SK-N-SH (cell line): ENCODE measurements at regions not wholly inside any gene's neighbourhood (a gene's known extent, or its start where the extent isn't known, plus 50 kb on each side); places are given as distances from the start of the nearest gene placed in this dataset.

Experiments used
- CTCF ChIA-PET: fragments of 300-600, 350-600 bp; formaldehyde crosslinking; extraction: SDS; loops from one replicate; lab custom pipeline; 2021; lab: Yijun Ruan, JAX
- POLR2A ChIA-PET: fragments of 350-600 bp; sonication (Branson Sonifier 250); formaldehyde crosslinking; extraction: SDS; loops from one replicate; lab custom pipeline; 2020; ENCODE audit warnings: antibody characterized with exemption, inconsistent platforms; lab: Yijun Ruan, JAX
- DNase-seq: peaks from one replicate; pipeline ENCODE4 v3.0.0; 2012
- H2AFZ ChIP-seq: fragments of 200-600 bp; sonication (generic); 2 replicates; pipeline ENCODE4 v1.8.1; 2016; ENCODE audit warnings: antibody characterized with exemption, mild to moderate bottlenecking, low read depth
- H3F3A ChIP-seq: fragments of 200-600 bp; sonication (generic); replicated peaks from 2 replicates; pipeline ENCODE3; 2016; ENCODE audit warnings: antibody characterized with exemption, mild to moderate bottlenecking; ENCODE audit not compliant: insufficient read depth
- H3K27ac ChIP-seq, 2 experiments: fragments of 200-500 bp in 1 of 2; fragments of 200-600 bp in 1 of 2; sonication (Bioruptor generic) in 1 of 2; sonication (generic), shearing (Covaris generic) in 1 of 2; 2 replicates each; pipeline versions ENCODE4 v1.5.1 to v1.6.1; 2014 to 2016; ENCODE audit warnings: low read depth in 2 of 2, inconsistent platforms in 1 of 2, low read length in 1 of 2, mild to moderate bottlenecking in 1 of 2, mixed read lengths in 1 of 2
- H3K27me3 ChIP-seq: fragments of 200-600 bp; sonication (generic), shearing (Covaris generic); 2 replicates; pipeline ENCODE4 v1.6.1; 2016; ENCODE audit warnings: mixed run types; ENCODE audit not compliant: insufficient read depth
- H3K36me3 ChIP-seq, 2 experiments: fragments of 200-500 bp in 1 of 2; fragments of 200-600 bp in 1 of 2; sonication (Bioruptor generic) in 1 of 2; sonication (generic) in 1 of 2; replicated peaks in 1 of 2; 2 replicates each; pipeline versions ENCODE3 to v1.5.1; 2014 to 2016; ENCODE audit warnings: low read length in 1 of 2, mild to moderate bottlenecking in 1 of 2; ENCODE audit not compliant: insufficient read depth in 2 of 2, control insufficient read depth in 1 of 2
- H3K4me1 ChIP-seq, 2 experiments: fragments of 200-500 bp in 1 of 2; fragments of 200-600 bp in 1 of 2; sonication (Bioruptor generic) in 1 of 2; sonication (generic), shearing (Covaris generic) in 1 of 2; 2 replicates each; pipeline versions ENCODE4 v1.5.1 to v1.6.1; 2014 to 2016; ENCODE audit warnings: low read depth in 1 of 2, low read length in 1 of 2, mixed run types in 1 of 2; ENCODE audit not compliant: insufficient read depth in 2 of 2, control insufficient read depth in 1 of 2
- H3K4me2 ChIP-seq: fragments of 200-600 bp; sonication (generic), shearing (Covaris generic); 2 replicates; pipeline ENCODE4 v1.6.1; 2017; ENCODE audit warnings: mixed run types
- H3K4me3 ChIP-seq, 2 experiments: fragments of 200-500 bp in 1 of 2; fragments of 200-600 bp in 1 of 2; sonication (Bioruptor generic) in 1 of 2; sonication (generic), shearing (Covaris generic) in 1 of 2; 2 replicates each; pipeline versions ENCODE4 v1.5.1 to v1.8.1; 2014 to 2016; ENCODE audit warnings: low read depth in 2 of 2, inconsistent platforms in 1 of 2, low read length in 1 of 2, mild to moderate bottlenecking in 1 of 2, mixed read lengths in 1 of 2, moderate library complexity in 1 of 2
- H3K79me2 ChIP-seq: fragments of 200-600 bp; sonication (generic); 2 replicates; pipeline ENCODE4 v1.8.1; 2017; ENCODE audit warnings: mild to moderate bottlenecking; ENCODE audit not compliant: insufficient read depth
- H3K9ac ChIP-seq: fragments of 200-600 bp; sonication (generic); 2 replicates; pipeline ENCODE4 v1.6.1; 2017; ENCODE audit warnings: mixed run types
- H3K9me2 ChIP-seq: fragments of 200-600 bp; sonication (generic); 2 replicates; pipeline ENCODE4 v1.6.1; 2017; ENCODE audit warnings: mixed run types
- H3K9me3 ChIP-seq: fragments of 200-600 bp; sonication (generic); 2 replicates; pipeline ENCODE4 v1.6.1; 2017; ENCODE audit warnings: mixed run types, mild to moderate bottlenecking, moderate library complexity
- H4K20me1 ChIP-seq: fragments of 200-600 bp; sonication (generic); 2 replicates; pipeline ENCODE4 v1.6.1; 2017; ENCODE audit warnings: mild to moderate bottlenecking, mixed run types; ENCODE audit not compliant: insufficient read depth
- EP300 ChIP-seq, 2 experiments: IDR thresholded peaks; 2 replicates each; pipeline versions ENCODE4 v1.4.0 to v1.6.1; 2012; ENCODE audit warnings: borderline replicate concordance in 1 of 2, low read depth in 1 of 2, low read length in 1 of 2
- EZH2phosphoT487 ChIP-seq: fragments of 200-600 bp; sonication (generic); IDR thresholded peaks from 2 replicates; pipeline ENCODE4 v1.6.1; 2017; ENCODE audit warnings: low read depth, mixed run types, mild to moderate bottlenecking, antibody characterized with exemption, moderate library complexity, borderline replicate concordance
- FOSL2 ChIP-seq: IDR thresholded peaks from 2 replicates; pipeline ENCODE4 v1.4.0; 2012; ENCODE audit warnings: low read depth, mild to moderate bottlenecking, moderate library complexity, borderline replicate concordance
- GATA2 ChIP-seq: sonication (generic); formaldehyde crosslinking; IDR thresholded peaks from 2 replicates; pipeline ENCODE4 v1.5.0; 2020; ENCODE audit warnings: mild to moderate bottlenecking, missing genetic modification reagents
- JUND ChIP-seq: IDR thresholded peaks from 2 replicates; pipeline ENCODE4 v1.4.0; 2012
- MEF2A ChIP-seq: IDR thresholded peaks from 2 replicates; pipeline ENCODE4 v1.4.0; 2012; ENCODE audit warnings: low read depth, borderline replicate concordance
- MXI1 ChIP-seq: IDR thresholded peaks from 2 replicates; pipeline ENCODE4 v1.6.1; 2012; ENCODE audit warnings: mild to moderate bottlenecking, low read depth, low read length, improper control_type of control experiment
- NFIC ChIP-seq: IDR thresholded peaks from 2 replicates; pipeline ENCODE4 v1.4.0; 2012; ENCODE audit warnings: borderline replicate concordance
- POLR2AphosphoS5 ChIP-seq: IDR thresholded peaks from 2 replicates; pipeline ENCODE4 v1.6.1; 2012; ENCODE audit warnings: low read depth, low read length
- RAD21 ChIP-seq: IDR thresholded peaks from 2 replicates; pipeline ENCODE4 v1.6.1; 2012; ENCODE audit warnings: mild to moderate bottlenecking, low read length
- RFX5 ChIP-seq: IDR thresholded peaks from 2 replicates; pipeline ENCODE4 v1.6.1; 2012; ENCODE audit warnings: mild to moderate bottlenecking, improper control_type of control experiment, low read length
- RXRA ChIP-seq: IDR thresholded peaks from 2 replicates; pipeline ENCODE4 v1.4.0; 2012; ENCODE audit warnings: low read depth, mild to moderate bottlenecking, borderline replicate concordance
- SMC3 ChIP-seq: IDR thresholded peaks from 2 replicates; pipeline ENCODE4 v1.6.1; 2012; ENCODE audit warnings: low read depth, low read length, improper control_type of control experiment
- TAF1 ChIP-seq: IDR thresholded peaks from 2 replicates; pipeline ENCODE4 v1.6.1; 2012; ENCODE audit warnings: low read depth, mild to moderate bottlenecking, low read length, moderate library complexity, borderline replicate concordance
- TCF12 ChIP-seq: IDR thresholded peaks from 2 replicates; pipeline ENCODE4 v1.4.0; 2012
- TEAD4 ChIP-seq: IDR thresholded peaks from 2 replicates; pipeline ENCODE4 v1.4.0; 2012; ENCODE audit warnings: mild to moderate bottlenecking, borderline replicate concordance; ENCODE audit not compliant: insufficient read depth
- WGBS: methylation state at CpG from one replicate; pipeline ENCODE4 v1.1.6; 2017; ENCODE audit warnings: low lambda C conversion rate; 5-methylcytosine and 5-hydroxymethylcytosine counted together
- TF ChIP-seq, protein P1 (sequence below): fragments of 150-350 bp; IDR thresholded peaks from 2 replicates; pipeline ENCODE4 v1.6.1; 2017; ENCODE audit warnings: antibody characterized with exemption, low read length, low read depth, borderline replicate concordance
- TF ChIP-seq, protein P2 (sequence below): IDR thresholded peaks from 2 replicates; pipeline ENCODE4 v1.6.1; 2012; ENCODE audit warnings: mild to moderate bottlenecking, low read depth, low read length, moderate library complexity

DNA sequence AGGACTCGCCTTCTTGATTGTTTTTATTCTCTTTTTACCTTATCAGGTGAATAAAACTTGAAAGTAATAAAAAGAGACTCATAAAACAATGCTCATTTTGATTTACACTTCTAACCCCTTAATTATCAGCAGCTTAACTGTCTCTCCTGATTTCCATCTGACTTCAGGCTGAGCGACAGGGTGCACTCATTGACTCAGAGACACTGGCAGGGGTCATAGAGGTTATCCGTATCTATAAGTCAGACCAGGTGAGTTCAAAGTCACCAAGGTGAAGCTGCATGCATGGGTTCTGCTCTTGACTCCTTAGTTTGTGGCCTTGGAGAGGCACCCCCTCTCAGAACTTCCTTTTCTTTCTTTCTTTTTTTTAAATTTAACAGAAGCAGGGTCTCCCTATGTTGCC, 116.4 kb upstream of the SLC34A2 start:
- no peak overlapping the region for H3K4me3 ChIP-seq
- no peak overlapping the region for H3K4me2 ChIP-seq
- no peaks in the 10 kb centered on the region for H4K20me1 ChIP-seq
- H3K4me1 ChIP-seq = no peaks in the 10 kb centered on the region
- no peaks in the 10 kb centered on the region; the same call in 1 of the 2 replicates for H3K27me3 ChIP-seq
- DNase-seq = no peak
- H3K9ac ChIP-seq = no peak overlapping the region
- H3K9me3 ChIP-seq = no peaks in the 10 kb centered on the region
- H3K27ac ChIP-seq = no peak overlapping the region
- 14% methylated on average over 3 of the region's 3 CpGs for WGBS
- H2AFZ ChIP-seq = no peak overlapping the region
- POLR2A ChIA-PET = no interaction called here
- H3K36me3 ChIP-seq = no peaks in the 10 kb centered on the region
- CTCF ChIA-PET = no interaction called here
- no peaks in the 10 kb centered on the region for H3F3A ChIP-seq
- TF ChIP-seq MEF2A (no peak), FOSL2 (no peak), TAF1 (no peak), JUND (no peak), TEAD4 (no peak), RXRA (no peak), EP300 (IDR thresholded peaks at IDR 0.05; ENCODE audit: borderline replicate concordance in 1 of 2, low read depth in 1 of 2, low read length in 1 of 2) (no peak), TCF12 (no peak), POLR2AphosphoS5 (no peak), RFX5 (no peak), EZH2phosphoT487 (no peak), NFIC (no peak), SMC3 (no peak), GATA2 (CRISPR knock-in tag) (no peak), MXI1 (no peak), RAD21 (no peak)
- TF ChIP-seq, protein P1, sequence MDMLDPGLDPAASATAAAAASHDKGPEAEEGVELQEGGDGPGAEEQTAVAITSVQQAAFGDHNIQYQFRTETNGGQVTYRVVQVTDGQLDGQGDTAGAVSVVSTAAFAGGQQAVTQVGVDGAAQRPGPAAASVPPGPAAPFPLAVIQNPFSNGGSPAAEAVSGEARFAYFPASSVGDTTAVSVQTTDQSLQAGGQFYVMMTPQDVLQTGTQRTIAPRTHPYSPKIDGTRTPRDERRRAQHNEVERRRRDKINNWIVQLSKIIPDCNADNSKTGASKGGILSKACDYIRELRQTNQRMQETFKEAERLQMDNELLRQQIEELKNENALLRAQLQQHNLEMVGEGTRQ = no peak
- TF ChIP-seq, protein P2, sequence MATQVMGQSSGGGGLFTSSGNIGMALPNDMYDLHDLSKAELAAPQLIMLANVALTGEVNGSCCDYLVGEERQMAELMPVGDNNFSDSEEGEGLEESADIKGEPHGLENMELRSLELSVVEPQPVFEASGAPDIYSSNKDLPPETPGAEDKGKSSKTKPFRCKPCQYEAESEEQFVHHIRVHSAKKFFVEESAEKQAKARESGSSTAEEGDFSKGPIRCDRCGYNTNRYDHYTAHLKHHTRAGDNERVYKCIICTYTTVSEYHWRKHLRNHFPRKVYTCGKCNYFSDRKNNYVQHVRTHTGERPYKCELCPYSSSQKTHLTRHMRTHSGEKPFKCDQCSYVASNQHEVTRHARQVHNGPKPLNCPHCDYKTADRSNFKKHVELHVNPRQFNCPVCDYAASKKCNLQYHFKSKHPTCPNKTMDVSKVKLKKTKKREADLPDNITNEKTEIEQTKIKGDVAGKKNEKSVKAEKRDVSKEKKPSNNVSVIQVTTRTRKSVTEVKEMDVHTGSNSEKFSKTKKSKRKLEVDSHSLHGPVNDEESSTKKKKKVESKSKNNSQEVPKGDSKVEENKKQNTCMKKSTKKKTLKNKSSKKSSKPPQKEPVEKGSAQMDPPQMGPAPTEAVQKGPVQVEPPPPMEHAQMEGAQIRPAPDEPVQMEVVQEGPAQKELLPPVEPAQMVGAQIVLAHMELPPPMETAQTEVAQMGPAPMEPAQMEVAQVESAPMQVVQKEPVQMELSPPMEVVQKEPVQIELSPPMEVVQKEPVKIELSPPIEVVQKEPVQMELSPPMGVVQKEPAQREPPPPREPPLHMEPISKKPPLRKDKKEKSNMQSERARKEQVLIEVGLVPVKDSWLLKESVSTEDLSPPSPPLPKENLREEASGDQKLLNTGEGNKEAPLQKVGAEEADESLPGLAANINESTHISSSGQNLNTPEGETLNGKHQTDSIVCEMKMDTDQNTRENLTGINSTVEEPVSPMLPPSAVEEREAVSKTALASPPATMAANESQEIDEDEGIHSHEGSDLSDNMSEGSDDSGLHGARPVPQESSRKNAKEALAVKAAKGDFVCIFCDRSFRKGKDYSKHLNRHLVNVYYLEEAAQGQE = no peak
- no peaks in the 10 kb centered on the region for H3K79me2 ChIP-seq
- H3K9me2 ChIP-seq = no peaks in the 10 kb centered on the region
